ENCODE measurements at regions not wholly inside any gene's neighbourhood (a gene's known extent, or its start where the extent isn't known, plus 50 kb on each side); places are given as distances from the start of the nearest gene placed in this dataset.
A peak's percentile ranks its signal among the peaks of the same experiment; 100 is the strongest.

DNA sequence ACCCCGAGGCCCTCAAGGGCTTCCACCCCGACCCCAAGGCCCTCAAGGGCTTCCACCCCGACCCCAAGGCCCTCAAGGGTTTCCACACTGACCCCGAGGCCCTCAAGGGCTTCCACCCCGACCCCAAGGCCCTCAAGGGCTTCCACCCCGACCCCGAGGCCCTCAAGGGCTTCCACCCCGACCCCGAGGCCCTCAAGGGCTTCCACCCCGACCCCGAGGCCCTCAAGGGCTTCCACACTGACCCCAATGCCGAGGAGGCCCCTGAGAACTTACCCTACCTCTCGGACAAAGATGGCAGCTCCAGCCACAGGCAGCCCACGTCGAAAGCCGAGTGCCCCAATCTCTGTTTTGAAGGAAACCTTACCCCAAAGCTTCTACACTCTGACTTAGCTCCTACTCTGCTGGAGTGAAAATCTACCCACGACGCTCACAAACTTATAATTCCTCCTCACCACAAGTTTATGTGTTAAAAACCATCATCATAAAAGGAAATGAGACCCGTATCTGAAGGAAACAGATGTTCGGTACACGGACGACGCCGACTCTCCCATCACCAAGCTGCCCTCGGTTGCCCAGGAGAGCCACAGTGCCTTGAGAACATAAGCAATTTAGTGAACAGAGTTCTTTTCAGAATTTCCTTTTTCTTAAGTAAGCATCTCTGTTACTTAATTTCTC, 61.2 kb upstream of the RPH3AL start:
- DNase-seq (ENCODE audit: low spot score) = no peak

DNA sequence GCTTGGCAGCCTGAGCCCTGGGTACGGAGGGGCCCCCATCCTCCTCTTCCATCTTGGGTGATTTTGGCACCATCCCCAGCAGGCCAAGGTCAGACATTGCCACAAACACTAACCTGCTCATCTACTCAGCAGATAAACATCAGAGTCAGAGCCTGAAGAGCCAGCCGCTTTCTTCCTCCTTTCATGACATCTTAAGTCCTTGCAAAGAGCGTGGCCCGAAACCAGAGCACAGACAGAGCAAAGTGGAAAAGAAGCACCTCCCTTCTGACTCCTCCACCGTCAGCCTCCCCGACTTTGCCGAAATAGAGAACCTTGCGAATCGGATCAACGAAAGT, 60.4 kb upstream of the RPH3AL start:
- no peak for DNase-seq (ENCODE audit: low spot score)

DNA sequence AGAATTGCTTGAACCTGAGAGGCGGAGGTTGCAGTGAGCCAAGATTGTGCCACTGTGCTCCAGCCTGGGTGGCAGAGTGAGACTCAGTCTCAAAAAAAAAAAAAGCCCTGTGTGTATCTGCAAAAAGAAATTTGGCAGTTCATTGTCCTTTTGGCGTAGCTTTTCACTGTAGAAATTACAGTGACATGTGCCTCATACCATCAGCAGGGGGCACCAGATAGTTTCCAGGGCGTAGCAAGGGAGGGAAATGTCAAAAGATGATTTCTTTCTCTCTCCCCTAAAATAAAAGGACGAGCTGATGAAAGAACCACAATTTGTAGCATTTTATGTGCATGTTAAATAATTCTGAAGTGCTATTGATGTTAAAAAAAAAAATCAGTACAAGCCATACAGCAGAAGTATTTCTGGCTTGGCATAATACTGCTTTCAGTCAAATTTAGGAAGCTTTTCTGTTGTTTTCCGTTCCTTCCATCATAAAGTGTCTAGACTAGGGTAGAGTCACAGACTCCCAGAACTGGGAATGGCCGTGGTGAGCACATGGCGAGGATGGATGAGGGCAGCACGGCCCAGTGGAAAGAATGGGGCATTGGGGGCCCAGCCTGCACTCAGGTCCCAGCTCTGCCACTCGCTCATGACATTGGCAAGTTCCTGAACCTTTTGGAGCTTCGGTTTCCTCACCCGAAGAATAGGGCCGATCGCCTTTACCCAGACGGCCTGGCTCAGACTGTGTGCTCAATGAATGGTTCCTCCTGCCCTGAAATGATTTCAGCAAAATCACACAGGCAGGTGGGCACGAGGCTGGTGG, 59.8 kb upstream of the RPH3AL start:
- DNase-seq (ENCODE audit: low spot score) = no peak

DNA sequence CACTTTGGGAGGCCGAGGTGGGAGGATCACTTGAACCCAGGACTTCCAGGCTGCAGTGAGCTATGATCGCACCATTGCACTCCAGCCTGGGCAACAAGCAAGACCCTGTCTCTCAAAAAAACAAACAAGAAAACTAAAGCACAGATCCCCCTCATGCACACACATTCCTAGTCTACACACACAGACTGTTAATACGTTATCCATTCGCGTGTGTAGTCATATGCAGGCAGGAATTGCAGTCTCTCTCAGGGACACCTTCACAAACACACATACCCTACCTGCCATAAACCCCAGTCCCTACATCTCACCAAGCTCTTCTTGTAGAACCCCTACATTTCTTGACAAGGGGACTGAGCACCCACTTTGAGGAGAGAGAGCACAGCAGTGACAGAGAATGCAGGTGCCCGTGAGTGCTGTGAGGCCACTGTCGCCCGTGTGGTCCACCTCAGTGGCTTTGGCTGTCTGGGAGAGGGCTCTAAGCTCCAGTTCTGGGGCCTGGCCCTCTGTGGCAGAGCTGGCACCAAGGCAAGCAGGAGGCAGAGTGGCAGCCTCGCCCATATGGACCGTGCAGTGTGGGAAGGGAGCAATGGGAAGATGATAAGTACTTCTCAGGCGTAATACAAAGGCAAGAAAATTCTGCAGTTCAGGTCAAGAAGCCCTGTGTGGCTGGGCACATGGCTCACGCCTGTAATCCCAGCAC, 59.0 kb upstream of the RPH3AL start:
- no peak for DNase-seq (ENCODE audit: low spot score)

DNA sequence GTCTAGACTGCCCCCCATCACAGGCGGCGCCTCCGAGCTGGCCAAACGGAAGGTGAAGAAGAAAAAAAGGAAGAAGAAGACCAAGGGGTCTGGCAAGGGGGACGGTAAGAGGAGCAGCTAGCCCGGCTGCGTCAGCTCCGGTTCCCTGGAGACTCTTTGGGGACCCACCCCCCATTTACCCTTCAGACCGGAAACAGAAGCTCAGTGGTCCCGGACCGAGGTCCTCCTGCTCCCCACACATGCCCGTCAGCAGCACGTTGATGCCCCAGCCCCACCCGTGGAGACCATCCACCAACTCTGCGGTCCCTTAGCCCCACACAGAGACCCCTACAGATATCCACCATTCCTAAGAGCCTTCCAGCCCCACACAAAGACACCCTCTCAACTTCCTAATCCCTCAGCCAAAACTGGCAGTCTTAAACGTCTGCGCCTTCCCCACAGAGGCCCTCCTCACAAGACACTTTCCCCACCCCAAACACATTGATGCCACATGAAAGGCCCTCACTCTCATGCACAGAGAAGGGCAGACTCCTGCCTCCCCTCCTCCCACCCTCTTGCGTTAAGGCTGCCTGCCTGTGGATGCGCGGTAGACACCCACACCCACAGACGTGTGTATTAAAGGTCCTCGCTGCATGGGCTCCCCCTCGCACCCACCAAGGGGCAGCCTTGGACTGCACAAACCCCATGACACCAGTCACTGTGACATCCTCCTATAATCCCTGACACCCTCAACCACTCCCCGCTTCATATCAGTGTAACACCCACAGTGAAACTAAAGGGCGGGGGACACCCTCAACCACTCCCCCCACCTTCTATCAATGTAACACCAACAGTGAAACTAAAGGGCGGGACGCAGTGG, 58.2 kb upstream of the RPH3AL start:
- no peak for DNase-seq (ENCODE audit: low spot score)

DNA sequence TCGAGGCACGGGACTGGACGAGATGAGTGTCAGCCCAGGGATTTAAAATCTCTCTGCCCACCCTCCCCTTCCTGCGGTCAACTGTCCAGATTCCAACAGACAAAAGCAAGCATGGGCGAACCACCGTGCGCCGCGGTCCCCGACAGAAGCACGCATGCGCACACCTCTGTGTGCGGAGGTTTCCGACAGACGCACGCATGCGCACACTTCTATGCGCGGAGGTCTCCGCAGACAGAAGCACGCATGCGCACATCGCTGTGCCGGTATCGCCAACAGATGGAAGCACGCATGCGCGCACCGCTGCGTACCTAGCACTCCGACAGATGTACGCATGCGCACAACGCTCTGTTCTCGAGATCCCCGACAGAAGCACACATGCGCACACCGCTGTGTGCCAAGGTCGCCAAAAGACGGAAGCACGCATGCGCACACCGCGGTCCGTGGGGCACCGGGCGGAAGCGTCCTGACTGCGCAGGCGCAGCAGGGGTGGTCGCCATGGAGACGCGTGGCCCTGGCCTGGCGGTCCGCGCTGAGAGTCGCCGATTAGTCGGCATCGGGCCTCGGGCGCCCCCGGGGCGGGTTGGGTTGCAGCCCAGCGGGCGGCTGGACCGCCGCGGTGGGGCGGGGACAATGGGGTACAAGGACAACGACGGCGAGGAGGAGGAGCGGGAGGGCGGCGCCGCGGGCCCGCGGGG, 57.4 kb upstream of the RPH3AL start:
- DNase-seq (ENCODE audit: low spot score) = peak; percentile 100

DNA sequence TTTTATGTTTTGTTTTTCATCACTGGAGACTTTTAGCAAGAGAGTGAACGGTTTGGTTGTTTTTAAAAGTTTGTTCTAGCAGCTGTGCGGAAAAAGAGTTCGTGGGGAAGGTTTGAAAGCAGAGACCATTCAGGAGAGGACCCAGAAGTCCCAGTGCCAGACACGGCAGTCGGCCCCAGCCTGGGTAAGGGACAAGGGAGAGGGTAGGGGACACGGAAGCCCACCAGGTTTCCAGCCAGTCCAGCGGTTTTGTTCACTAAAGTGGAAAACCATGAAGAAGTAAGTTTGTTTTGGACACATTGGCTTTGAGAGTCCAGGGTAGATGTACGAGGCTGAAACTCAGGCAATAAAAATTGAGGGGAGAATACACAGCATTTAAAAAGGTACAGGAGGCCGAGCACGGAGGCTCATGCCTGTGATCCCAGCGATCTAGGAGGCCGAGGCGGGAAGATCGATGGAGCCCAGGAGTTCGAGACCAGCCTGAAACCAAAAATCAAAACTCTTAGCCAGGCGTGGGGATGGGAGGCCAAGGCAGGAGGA, 56.8 kb upstream of the RPH3AL start:
- DNase-seq (ENCODE audit: low spot score) = no peak

DNA sequence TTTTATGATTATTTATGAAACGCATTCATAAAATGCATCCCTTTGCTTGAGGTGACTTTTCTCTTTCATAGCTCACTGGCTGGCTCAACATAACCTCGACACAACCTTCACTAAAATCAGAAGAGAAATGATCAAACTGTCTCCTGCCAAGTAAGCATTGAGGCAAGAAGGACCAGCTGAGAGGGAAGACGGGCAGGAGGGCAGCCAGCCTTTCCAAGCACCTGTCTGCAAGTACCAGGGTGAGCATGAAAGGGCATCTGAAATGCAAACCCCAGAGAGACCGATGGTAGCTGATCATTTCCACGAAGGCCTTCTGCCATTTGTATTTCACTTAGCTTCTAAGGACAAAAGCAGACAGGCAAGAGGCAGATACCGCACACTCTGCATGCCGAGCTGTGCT, 52.1 kb upstream of the RPH3AL start:
- no peak for DNase-seq (ENCODE audit: low spot score)

Data from mesenteric fat pad (tissue), 1 donor.